ENCODE measurements at regions not wholly inside any gene's neighbourhood (a gene's known extent, or its start where the extent isn't known, plus 50 kb on each side); places are given as distances from the start of the nearest gene placed in this dataset.

- TF ChIP-seq CTCF (IDR thresholded peaks at IDR 0.05) (no peak), POLR2A (IDR thresholded peaks at IDR 0.05) (no peak)
These were observed 567.9 kb downstream of the FBXO15 start for GRCh38 chr18:73579698-73580097.
